ENCODE measurements at regions not wholly inside any gene's neighbourhood (a gene's known extent, or its start where the extent isn't known, plus 50 kb on each side); places are given as distances from the start of the nearest gene placed in this dataset.

DNA sequence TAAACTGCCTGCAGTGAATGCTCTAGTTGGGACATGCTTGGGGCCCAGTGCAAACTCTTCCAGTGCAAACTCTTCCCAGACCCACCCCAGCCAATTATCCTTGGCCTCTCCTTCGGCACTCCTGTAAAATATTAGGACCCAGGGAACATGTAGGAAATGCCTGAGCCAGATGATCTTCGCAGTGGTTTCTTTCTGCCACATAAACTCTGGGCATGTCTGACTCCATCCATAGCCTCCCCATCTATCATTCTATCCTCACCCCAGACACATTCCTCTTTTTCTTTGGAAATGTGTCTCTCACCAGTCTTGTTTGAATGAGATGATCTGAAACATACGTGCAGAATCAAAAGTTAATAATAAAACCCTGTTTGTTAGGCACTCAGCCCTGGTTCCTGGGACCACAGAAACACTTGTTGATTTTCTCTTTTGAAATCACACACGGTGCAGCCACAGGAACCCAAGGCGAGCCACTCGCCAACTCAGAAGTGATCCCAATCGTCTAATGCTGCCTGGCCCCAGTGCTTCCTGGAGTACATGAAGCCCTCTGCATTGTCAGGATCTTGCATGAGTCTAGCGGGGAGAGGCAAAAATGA lies 108.9 kb upstream of the CST7 start:
- TF ChIP-seq CTCF (IDR thresholded peaks at IDR 0.05 in 8 of 11, conservative IDR thresholded peaks at IDR 0.05 in 3 of 11) (no peak), POLR2AphosphoS5 (IDR thresholded peaks at IDR 0.05) (no peak)
